ENCODE measurements at regions not wholly inside any gene's neighbourhood (a gene's known extent, or its start where the extent isn't known, plus 50 kb on each side); places are given as distances from the start of the nearest gene placed in this dataset.

GRCh38 chr4:175092114-175092513 is 174.0 kb downstream of the ADAM29 start:
- TF ChIP-seq CTCF (conservative IDR thresholded peaks at IDR 0.05; ENCODE audit: low read depth, low read length) (no peak), EZH2 (IDR thresholded peaks at IDR 0.05; ENCODE audit: borderline replicate concordance, low read depth, low read length, poor library complexity, severe bottlenecking) (no peak)
